ENCODE measurements at regions not wholly inside any gene's neighbourhood (a gene's known extent, or its start where the extent isn't known, plus 50 kb on each side); places are given as distances from the start of the nearest gene placed in this dataset.

GRCh38 chr12:63090716-63091115 lies 60.3 kb downstream of the AVPR1A start:
- no peak overlapping the region for H3K4me3 ChIP-seq (ENCODE audit: low read depth, low read length)
- in situ Hi-C loops (cut with HindIII; ENCODE audit: low sequenced_read_pairs) = no loop called here
- TF ChIP-seq, protein P1, sequence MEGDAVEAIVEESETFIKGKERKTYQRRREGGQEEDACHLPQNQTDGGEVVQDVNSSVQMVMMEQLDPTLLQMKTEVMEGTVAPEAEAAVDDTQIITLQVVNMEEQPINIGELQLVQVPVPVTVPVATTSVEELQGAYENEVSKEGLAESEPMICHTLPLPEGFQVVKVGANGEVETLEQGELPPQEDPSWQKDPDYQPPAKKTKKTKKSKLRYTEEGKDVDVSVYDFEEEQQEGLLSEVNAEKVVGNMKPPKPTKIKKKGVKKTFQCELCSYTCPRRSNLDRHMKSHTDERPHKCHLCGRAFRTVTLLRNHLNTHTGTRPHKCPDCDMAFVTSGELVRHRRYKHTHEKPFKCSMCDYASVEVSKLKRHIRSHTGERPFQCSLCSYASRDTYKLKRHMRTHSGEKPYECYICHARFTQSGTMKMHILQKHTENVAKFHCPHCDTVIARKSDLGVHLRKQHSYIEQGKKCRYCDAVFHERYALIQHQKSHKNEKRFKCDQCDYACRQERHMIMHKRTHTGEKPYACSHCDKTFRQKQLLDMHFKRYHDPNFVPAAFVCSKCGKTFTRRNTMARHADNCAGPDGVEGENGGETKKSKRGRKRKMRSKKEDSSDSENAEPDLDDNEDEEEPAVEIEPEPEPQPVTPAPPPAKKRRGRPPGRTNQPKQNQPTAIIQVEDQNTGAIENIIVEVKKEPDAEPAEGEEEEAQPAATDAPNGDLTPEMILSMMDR (IDR thresholded peaks at IDR 0.05; ENCODE audit: low read depth, low read length, missing control alignments) = no peak
- no peak for DNase-seq (ENCODE audit: low read depth)

DNA sequence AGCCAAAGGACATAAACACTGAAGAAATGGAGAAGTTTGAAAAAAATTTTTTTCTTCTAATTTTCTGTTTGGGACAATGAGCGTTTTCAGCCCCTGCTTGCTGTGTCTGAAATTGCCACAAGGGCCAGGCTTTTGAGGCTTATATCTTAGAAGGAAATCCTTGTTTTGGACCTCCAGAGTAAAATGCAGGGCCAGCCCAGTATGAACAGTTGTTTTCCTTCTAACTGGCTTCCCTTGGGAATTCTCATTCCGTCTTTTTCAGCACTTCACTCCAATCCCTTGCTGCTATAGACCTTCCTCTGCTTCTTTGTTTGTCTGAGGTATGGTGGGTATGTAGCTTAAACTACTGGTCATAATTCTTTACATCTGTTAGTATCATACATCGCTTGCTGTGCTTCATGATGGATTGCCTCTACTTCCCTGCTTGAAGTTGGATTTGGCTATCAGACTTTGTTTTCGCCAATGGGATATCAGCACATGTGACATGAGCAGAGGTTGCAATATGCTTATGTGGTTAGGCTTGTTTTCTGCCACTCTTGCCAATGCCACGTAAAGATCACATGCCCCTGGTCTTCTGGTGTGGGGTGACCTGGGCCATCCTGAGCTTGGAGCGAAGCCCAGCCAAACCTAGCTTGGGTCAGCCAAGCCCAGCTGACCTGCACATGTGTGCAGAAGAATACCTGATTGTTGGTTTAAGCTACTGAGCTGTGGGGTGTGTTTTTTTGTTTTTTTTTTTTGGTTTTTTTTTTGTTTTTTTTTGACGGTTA lies 64.7 kb downstream of the AVPR1A start:
- TF ChIP-seq, protein P1 (IDR thresholded peaks at IDR 0.05; ENCODE audit: low read depth, low read length, missing control alignments) = no peak
- H3K4me3 ChIP-seq (ENCODE audit: low read depth, low read length) = no peak overlapping the region
- DNase-seq (ENCODE audit: low read depth) = no peak
- in situ Hi-C loops (cut with HindIII; ENCODE audit: low sequenced_read_pairs) = no loop called here

DNA sequence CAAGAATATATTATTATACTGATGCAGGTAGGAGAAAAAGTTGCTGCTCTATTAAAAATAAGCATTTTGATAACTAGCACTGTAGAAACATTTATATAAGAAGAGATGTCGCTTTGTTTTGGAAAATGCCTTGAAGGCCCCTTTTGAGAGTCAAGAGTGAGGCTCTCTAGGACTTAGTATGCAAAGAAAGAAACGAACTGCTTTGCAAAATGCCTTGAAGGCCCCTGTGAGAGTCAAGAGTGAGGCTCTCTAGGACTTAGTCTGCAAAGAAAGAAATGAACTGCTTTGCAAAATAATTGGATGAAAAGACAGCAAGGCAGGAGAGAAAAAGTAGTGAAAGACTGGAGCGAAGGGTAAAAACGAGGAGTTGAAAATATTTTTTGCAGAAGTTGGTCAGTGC lies 65.9 kb downstream of the AVPR1A start:
- DNase-seq (ENCODE audit: low read depth) = no peak
- TF ChIP-seq, protein P1 (IDR thresholded peaks at IDR 0.05; ENCODE audit: low read depth, low read length, missing control alignments) = no peak
- in situ Hi-C loops (cut with HindIII; ENCODE audit: low sequenced_read_pairs) = no loop called here
- no peak overlapping the region for H3K4me3 ChIP-seq (ENCODE audit: low read depth, low read length)

DNA sequence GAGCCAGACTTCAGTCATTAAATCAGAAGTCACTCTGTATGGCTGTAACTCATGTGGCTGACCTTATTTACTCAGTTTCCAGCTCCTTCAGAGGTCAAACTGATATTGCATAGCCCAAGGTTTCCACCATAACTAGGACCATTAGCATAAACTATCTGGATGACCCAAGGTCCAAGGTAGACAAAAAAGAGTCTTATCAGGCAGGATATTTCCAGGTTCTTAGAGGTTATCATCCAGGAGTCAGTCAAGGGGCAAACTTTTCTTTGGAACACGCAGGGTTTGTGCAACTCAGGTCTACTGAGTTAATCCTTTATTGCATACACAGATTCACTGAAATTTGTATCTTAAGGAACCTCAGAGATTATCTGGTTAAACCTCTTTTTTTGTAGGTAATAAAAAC lies 66.5 kb downstream of the AVPR1A start:
- no peak for DNase-seq (ENCODE audit: low read depth)
- TF ChIP-seq, protein P1 (IDR thresholded peaks at IDR 0.05; ENCODE audit: low read depth, low read length, missing control alignments) = no peak
- no peak overlapping the region for H3K4me3 ChIP-seq (ENCODE audit: low read depth, low read length)
- in situ Hi-C loops (cut with HindIII; ENCODE audit: low sequenced_read_pairs) = no loop called here

DNA sequence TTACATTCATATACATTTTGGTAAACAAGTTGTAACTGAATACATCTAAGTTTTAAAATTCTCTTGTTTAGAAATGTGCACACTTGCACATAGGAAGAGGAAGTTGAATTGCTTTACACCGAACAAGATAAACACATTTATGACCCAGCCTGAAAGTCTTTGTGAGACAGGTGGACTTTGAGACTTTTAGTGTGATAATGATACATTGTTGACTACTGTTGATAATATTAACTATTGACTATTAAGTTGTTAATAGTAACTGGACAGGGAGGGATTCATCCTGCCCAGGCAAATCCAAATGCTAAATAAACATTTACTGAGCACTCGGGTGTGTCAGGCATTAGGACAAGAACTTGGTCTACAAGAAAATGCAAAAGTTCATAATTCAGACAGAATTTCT lies 68.0 kb downstream of the AVPR1A start:
- TF ChIP-seq, protein P1 (IDR thresholded peaks at IDR 0.05; ENCODE audit: low read depth, low read length, missing control alignments) = no peak
- in situ Hi-C loops (cut with HindIII; ENCODE audit: low sequenced_read_pairs) = no loop called here
- H3K4me3 ChIP-seq (ENCODE audit: low read depth, low read length) = no peak overlapping the region
- DNase-seq (ENCODE audit: low read depth) = no peak

DNA sequence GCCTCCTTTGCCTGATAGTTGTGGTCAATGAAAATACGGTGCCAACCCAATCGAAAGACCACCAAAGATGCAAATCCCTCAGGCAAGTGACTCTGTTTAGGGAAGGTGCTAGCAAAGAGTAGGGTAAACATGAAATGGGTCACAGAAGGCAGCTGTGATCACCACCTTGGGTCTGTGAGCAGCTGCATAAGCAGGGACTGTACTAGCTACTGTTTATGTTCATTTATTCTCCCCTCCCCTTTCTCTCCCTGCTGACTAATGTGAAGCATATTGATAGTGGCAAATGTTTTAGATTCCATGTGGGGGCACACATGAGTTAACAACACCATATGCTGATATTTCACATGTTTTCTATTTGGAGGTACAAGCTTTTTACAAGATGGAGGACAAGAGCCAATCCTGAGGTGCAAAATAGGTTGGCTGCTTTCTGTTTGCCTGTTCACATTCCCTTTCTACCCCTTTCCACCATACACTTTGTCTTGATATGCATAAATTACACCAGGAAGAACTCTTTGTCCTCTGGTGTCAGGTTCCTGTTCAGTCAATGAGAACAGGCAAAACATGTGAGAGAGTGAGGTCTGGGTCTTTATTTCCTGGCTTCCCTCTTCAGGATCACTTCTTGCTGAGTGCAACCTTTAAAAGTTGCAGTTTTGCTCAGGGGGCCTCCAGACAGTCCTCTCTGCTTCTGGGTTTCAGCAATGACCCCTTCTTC lies 71.1 kb downstream of the AVPR1A start:
- TF ChIP-seq, protein P1 (IDR thresholded peaks at IDR 0.05; ENCODE audit: low read depth, low read length, missing control alignments) = no peak
- no peak for DNase-seq (ENCODE audit: low read depth)
- in situ Hi-C loops (cut with HindIII; ENCODE audit: low sequenced_read_pairs) = no loop called here
- H3K4me3 ChIP-seq (ENCODE audit: low read depth, low read length) = no peak overlapping the region
